CD4-positive, alpha-beta memory T cell (primary cell): ENCODE measurements at regions not wholly inside any gene's neighbourhood (a gene's known extent, or its start where the extent isn't known, plus 50 kb on each side); places are given as distances from the start of the nearest gene placed in this dataset.

Experiments used
- CTCF ChIA-PET: fragments of 350-600 bp; sonication (Branson Sonifier 250); formaldehyde crosslinking; loops from one replicate; lab custom pipeline; 2021; ENCODE audit warnings: inconsistent platforms; ENCODE audit not compliant: partially characterized antibody; lab: Charles Lee
- POLR2A ChIA-PET: fragments of 350-600 bp; sonication (Branson Sonifier 250); formaldehyde crosslinking; loops from one replicate; lab custom pipeline; 2021; ENCODE audit not compliant: partially characterized antibody; lab: Charles Lee
- DNase-seq, 5 donors: peaks; one replicate each; pipeline versions ENCODE4 v3.0.0 to v3.0.0-alpha.2; 2020 to 2022; ENCODE audit warnings: mixed read lengths in 1 of 5
- H3K27ac ChIP-seq: one replicate; pipeline ENCODE4 v1.7.0; 2013; ENCODE audit warnings: low read depth, low read length
- H3K27me3 ChIP-seq: 2 replicates; pipeline ENCODE4 v1.7.0; 2013; ENCODE audit warnings: mild to moderate bottlenecking, low read length, moderate library complexity; ENCODE audit not compliant: insufficient read depth
- H3K36me3 ChIP-seq: 2 replicates; pipeline ENCODE4 v1.7.0; 2013; ENCODE audit warnings: mild to moderate bottlenecking, low read length, moderate library complexity; ENCODE audit not compliant: insufficient read depth
- H3K4me1 ChIP-seq: 2 replicates; pipeline ENCODE4 v1.7.0; 2013; ENCODE audit warnings: mild to moderate bottlenecking, low read length, moderate library complexity; ENCODE audit not compliant: insufficient read depth
- H3K4me3 ChIP-seq, 2 donors: one replicate each; pipeline ENCODE4 v1.7.0; 2013; ENCODE audit warnings: low read length in 2 of 2, mild to moderate bottlenecking in 1 of 2
- H3K9me3 ChIP-seq, 2 donors: one replicate each; pipeline ENCODE4 v1.7.0; 2013; ENCODE audit warnings: low read length in 2 of 2, control low read depth in 1 of 2; ENCODE audit not compliant: control insufficient read depth in 1 of 2
- H3K27ac Mint-ChIP-seq, 7 donors: one replicate each; pipeline ENCODE4 v1.8.0; 2020 to 2021; ENCODE audit warnings: mixed read lengths in 7 of 7, mild to moderate bottlenecking in 6 of 7, inconsistent platforms in 3 of 7, moderate library complexity in 3 of 7
- H3K27me3 Mint-ChIP-seq, 2 donors: one replicate each; pipeline ENCODE4 v1.8.0; 2020 to 2021; ENCODE audit warnings: mixed read lengths in 2 of 2
- H3K36me3 Mint-ChIP-seq, 2 donors: one replicate each; pipeline ENCODE4 v1.8.0; 2020 to 2021; ENCODE audit warnings: mixed read lengths in 2 of 2, inconsistent platforms in 1 of 2, mild to moderate bottlenecking in 1 of 2
- H3K4me1 Mint-ChIP-seq, 4 donors: one replicate each; pipeline ENCODE4 v1.8.0; 2020 to 2021; ENCODE audit warnings: mixed read lengths in 4 of 4, mild to moderate bottlenecking in 1 of 4
- H3K4me3 Mint-ChIP-seq, 8 donors: one replicate each; pipeline ENCODE4 v1.8.0; 2020 to 2021; ENCODE audit warnings: mixed read lengths in 8 of 8, mild to moderate bottlenecking in 7 of 8, moderate library complexity in 6 of 8, inconsistent platforms in 3 of 8
- H3K9me3 Mint-ChIP-seq, 8 donors: one replicate each; pipeline ENCODE4 v1.8.0; 2020 to 2021; ENCODE audit warnings: mixed read lengths in 8 of 8, mild to moderate bottlenecking in 5 of 8, inconsistent platforms in 3 of 8, moderate library complexity in 1 of 8
- intact Hi-C: fragments of 100-400 bp; cut with micrococcal nuclease; formaldehyde crosslinking; loops from one replicate; pipeline ENCODE4 v1.15.1; 2023

GRCh38 chr5:56481428-56482357 lies 248.6 kb upstream of the ANKRD55 start:
- DNase-seq = peak in 4 of 5 donors; percentile 13 to 39 (median 27)
- intact Hi-C loops = loop anchor here (1.0 to 5.0 kb wide), 7 partner anchors 107 to 691 kb away; partner anchors contain the start of gene MAP3K1
- H3K9me3 ChIP-seq = no peaks in the 10 kb centered on the region
- ChIA-PET POLR2A (interaction anchor here (0.7 to 6.7 kb wide), 20 partner anchors 10 to 356 kb away, joined by 3 to 114 read pairs (median 14); partner anchors contain the start of gene MAP3K1), CTCF (interaction anchor here (0.9 to 4.5 kb wide), 6 partner anchors 10 to 356 kb away, joined by 3 to 19 read pairs (median 4); no protein-coding TSS in a partner anchor)
- Mint-ChIP-seq H3K4me3 (peak overlapping the region; percentile 87 to 95 (median 92)), H3K36me3 (peaks cover 0 to 3% of the 10 kb centered on the region in 2 donors), H3K4me1 (peaks cover 30 to 54% (median 42%) of the 10 kb centered on the region in 4 donors), H3K9me3 (peaks cover 0 to 2% (median 0%) of the 10 kb centered on the region in 8 donors), H3K27me3 (no peaks in the 10 kb centered on the region), H3K27ac (peak overlapping the region; percentile 83 to 98 (median 95))
- H3K4me1 ChIP-seq = peaks cover 49% of the 10 kb centered on the region
- H3K27me3 ChIP-seq = no peaks in the 10 kb centered on the region
- peak overlapping the region; percentile 80 for H3K27ac ChIP-seq
- peak overlapping the region; percentile 52 to 55 for H3K4me3 ChIP-seq
- no peaks in the 10 kb centered on the region for H3K36me3 ChIP-seq

GRCh38 chr5:56480705-56481427 lies 247.7 kb upstream of the ANKRD55 start:
- Histone ChIP-seq H3K9me3 (no peaks in the 10 kb centered on the region), H3K27me3 (no peaks in the 10 kb centered on the region), H3K36me3 (no peaks in the 10 kb centered on the region), H3K27ac (peak overlapping the region; percentile 80), H3K4me3 (peak overlapping the region; percentile 52 to 55), H3K4me1 (peaks cover 58% of the 10 kb centered on the region)
- Mint-ChIP-seq H3K4me1 (peaks cover 37 to 63% (median 49%) of the 10 kb centered on the region in 4 donors), H3K9me3 (no peaks in the 10 kb centered on the region), H3K36me3 (peaks cover 0 to 3% of the 10 kb centered on the region in 2 donors), H3K4me3 (peak overlapping the region; percentile 87 to 95 (median 92)), H3K27ac (peak overlapping the region; percentile 83 to 100 (median 96)), H3K27me3 (no peaks in the 10 kb centered on the region)
- ChIA-PET CTCF (interaction anchor here (0.6 to 4.5 kb wide), 11 partner anchors 10 to 357 kb away, joined by 3 to 19 read pairs (median 5); no protein-coding TSS in a partner anchor), POLR2A (interaction anchor here (0.6 to 6.7 kb wide), 39 partner anchors 10 to 1384 kb away, joined by 3 to 114 read pairs (median 5); partner anchors contain the start of genes IL6ST and MAP3K1)
- intact Hi-C loops = loop anchor here (1.0 to 5.0 kb wide), 7 partner anchors 108 to 692 kb away; partner anchors contain the start of gene MAP3K1
- peak in 4 of 5 donors; percentile 38 to 52 (median 44) for DNase-seq

- ChIA-PET POLR2A (interaction anchor here (0.6 to 6.7 kb wide), 40 partner anchors 9 to 1383 kb away, joined by 3 to 114 read pairs (median 4); partner anchors contain the start of genes IL6ST and MAP3K1), CTCF (interaction anchor here (0.6 to 4.5 kb wide), 12 partner anchors 11 to 358 kb away, joined by 3 to 19 read pairs (median 5); no protein-coding TSS in a partner anchor)
- no peaks in the 10 kb centered on the region for H3K36me3 ChIP-seq
- H3K4me1 Mint-ChIP-seq = peaks cover 37 to 65% (median 50%) of the 10 kb centered on the region in 4 donors
- H3K27ac Mint-ChIP-seq = peak overlapping the region; percentile 83 to 100 (median 94)
- no peaks in the 10 kb centered on the region for H3K27me3 ChIP-seq
- H3K9me3 Mint-ChIP-seq = no peaks in the 10 kb centered on the region
- H3K27me3 Mint-ChIP-seq = no peaks in the 10 kb centered on the region
- H3K4me3 ChIP-seq = peak overlapping the region; percentile 48 to 52
- intact Hi-C loops = loop anchor here (2.0 to 5.0 kb wide), 4 partner anchors 109 to 693 kb away; no protein-coding TSS in a partner anchor
- H3K27ac ChIP-seq = peak overlapping the region; percentile 80
- H3K36me3 Mint-ChIP-seq = peaks cover 0 to 3% of the 10 kb centered on the region in 2 donors
- peaks cover 61% of the 10 kb centered on the region for H3K4me1 ChIP-seq
- H3K9me3 ChIP-seq = no peaks in the 10 kb centered on the region
- peak; percentile 43 to 69 (median 56) for DNase-seq
- peak overlapping the region; percentile 81 to 95 (median 86) for H3K4me3 Mint-ChIP-seq
Observed at GRCh38 chr5:56480078-56480704, 247.1 kb upstream of the ANKRD55 start.

- Mint-ChIP-seq H3K9me3 (no peaks in the 10 kb centered on the region), H3K4me1 (peaks cover 37 to 65% (median 50%) of the 10 kb centered on the region in 4 donors), H3K27me3 (no peaks in the 10 kb centered on the region), H3K36me3 (peaks cover 0 to 3% of the 10 kb centered on the region in 2 donors), H3K4me3 (peak overlapping the region; percentile 81 to 95 (median 86)), H3K27ac (peak overlapping the region; percentile 83 to 100 (median 94))
- ChIA-PET CTCF (interaction anchor here (0.8 to 4.5 kb wide), 11 partner anchors 11 to 358 kb away, joined by 3 to 19 read pairs (median 5); no protein-coding TSS in a partner anchor), POLR2A (interaction anchor here (0.6 to 6.7 kb wide), 34 partner anchors 9 to 485 kb away, joined by 3 to 114 read pairs (median 6); partner anchors contain the start of genes IL6ST and MAP3K1)
- Histone ChIP-seq H3K4me1 (peaks cover 61% of the 10 kb centered on the region), H3K4me3 (peak overlapping the region in 1 of 2 donors; percentile 52), H3K9me3 (no peaks in the 10 kb centered on the region), H3K36me3 (no peaks in the 10 kb centered on the region), H3K27ac (peak overlapping the region; percentile 80), H3K27me3 (no peaks in the 10 kb centered on the region)
- intact Hi-C loops = loop anchor here (2.0 to 5.0 kb wide), 4 partner anchors 109 to 693 kb away; no protein-coding TSS in a partner anchor
- DNase-seq = no peak
Observed at GRCh38 chr5:56479696-56480077, 246.6 kb upstream of the ANKRD55 start.

GRCh38 chr5:56479126-56479525 lies 246.0 kb upstream of the ANKRD55 start:
- Histone ChIP-seq H3K4me3 (peak overlapping the region in 1 of 2 donors; percentile 52), H3K36me3 (no peaks in the 10 kb centered on the region), H3K4me1 (peaks cover 61% of the 10 kb centered on the region), H3K9me3 (no peaks in the 10 kb centered on the region), H3K27me3 (no peaks in the 10 kb centered on the region), H3K27ac (peak overlapping the region; percentile 80)
- peaks cover 0 to 3% of the 10 kb centered on the region in 2 donors for H3K36me3 Mint-ChIP-seq
- intact Hi-C loops = no loop called here
- H3K4me3 Mint-ChIP-seq = peak overlapping the region; percentile 81 to 95 (median 86)
- no peaks in the 10 kb centered on the region for H3K9me3 Mint-ChIP-seq
- no peaks in the 10 kb centered on the region for H3K27me3 Mint-ChIP-seq
- POLR2A ChIA-PET = interaction anchor here (0.8 to 6.7 kb wide), 22 partner anchors 8 to 362 kb away, joined by 3 to 114 read pairs (median 12); partner anchors contain the start of gene MAP3K1
- H3K4me1 Mint-ChIP-seq = peaks cover 37 to 65% (median 50%) of the 10 kb centered on the region in 4 donors
- CTCF ChIA-PET = interaction anchor here (1.0 to 4.5 kb wide), 7 partner anchors 10 to 359 kb away, joined by 3 to 19 read pairs (median 12); no protein-coding TSS in a partner anchor
- H3K27ac Mint-ChIP-seq = peak overlapping the region; percentile 83 to 100 (median 94)
- peak in 3 of 5 donors; percentile 6 to 30 (median 14) for DNase-seq
